HCT116 (cell line): ENCODE measurements at regions not wholly inside any gene's neighbourhood (a gene's known extent, or its start where the extent isn't known, plus 50 kb on each side); places are given as distances from the start of the nearest gene placed in this dataset.

ENCODE experiments used
- ATAC-seq: fragments of 200-7000 bp; cut with Tn5 transposase; 2 replicates; pipeline ENCODE4 v1.9.1; 2020; ENCODE audit warnings: mild to moderate bottlenecking, moderate library complexity
- BruUV-seq: library from RNA; stranded (reverse); fragments of 400-500 nt; replicated peaks from 2 replicates; lab custom pipeline; 2021; lab: Mats Ljungman, UMichigan
- CTCF ChIA-PET: fragments of 300-600 bp; sonication (Branson Sonifier 250); formaldehyde crosslinking; loops from one replicate; lab custom pipeline; 2021; ENCODE audit warnings: antibody characterized with exemption; lab: Charles Lee
- POLR2A ChIA-PET: fragments of 300-600, 350-600 bp; sonication (Branson Sonifier 250); formaldehyde crosslinking; loops from one replicate; lab custom pipeline; 2021; ENCODE audit warnings: antibody characterized with exemption; lab: Charles Lee
- RAD21 ChIA-PET, 2 experiments: fragments of 300-600 bp; sonication (Branson Sonifier 250); formaldehyde crosslinking; loops; one replicate each; lab custom pipeline; 2023; ENCODE audit warnings: low total read pairs in 2 of 2; ENCODE audit not compliant: uncharacterized antibody in 2 of 2, unreplicated experiment in 2 of 2, low non-redundant PET in 1 of 2; lab: Charles Lee
- DNase-seq: peaks from one replicate; pipeline ENCODE4 v3.0.0-alpha.2; 2010; ENCODE audit warnings: low read depth, low spot score
- H2AFZ ChIP-seq: fragments of 200-600 bp; shearing (Covaris generic), sonication (generic); 2 replicates; pipeline ENCODE4 v1.6.1; 2017; ENCODE audit warnings: low read depth, mixed run types, mixed read lengths, antibody characterized with exemption, low read length; ENCODE audit not compliant: poor library complexity, severe bottlenecking
- H3K27ac ChIP-seq: 2 replicates; pipeline ENCODE4 v1.5.1; 2012; ENCODE audit warnings: low read depth, low read length
- H3K27me3 ChIP-seq: fragments of 200-600 bp; sonication (generic); 2 replicates; pipeline ENCODE4 v1.6.1; 2016; ENCODE audit warnings: mixed run types, low read length, mixed read lengths; ENCODE audit not compliant: insufficient read depth
- H3K36me3 ChIP-seq, 2 experiments: fragments of 200-500 bp in 1 of 2; fragments of 200-600 bp in 1 of 2; sonication (Bioruptor generic) in 1 of 2; sonication (generic) in 1 of 2; 2 replicates each; pipeline versions ENCODE4 v1.5.1 to v1.6.1; 2014 to 2016; ENCODE audit warnings: low read length in 2 of 2, inconsistent platforms in 1 of 2, mixed read lengths in 1 of 2, mixed run types in 1 of 2; ENCODE audit not compliant: insufficient read depth in 2 of 2, control insufficient read depth in 1 of 2
- H3K4me1 ChIP-seq, 2 experiments: fragments of 200-600 bp in 1 of 2; sonication (generic) in 1 of 2; 2 replicates each; pipeline versions ENCODE4 v1.5.1 to v1.6.1; 2012 to 2017; ENCODE audit warnings: low read length in 2 of 2, inconsistent platforms in 1 of 2, mild to moderate bottlenecking in 1 of 2, mixed read lengths in 1 of 2, mixed run types in 1 of 2, moderate library complexity in 1 of 2; ENCODE audit not compliant: insufficient read depth in 2 of 2, control insufficient read depth in 1 of 2
- H3K4me2 ChIP-seq: fragments of 200-600 bp; sonication (generic); 2 replicates; pipeline ENCODE4 v1.6.1; 2017; ENCODE audit warnings: mixed run types, low read length, mixed read lengths
- H3K4me3 ChIP-seq, 2 experiments: fragments of 200-600 bp in 1 of 2; sonication (generic) in 1 of 2; replicated peaks in 1 of 2; 2 replicates each; pipeline ENCODE4 v1.5.1; 2011 to 2016; ENCODE audit warnings: low read length in 2 of 2, control low read depth in 1 of 2, low read depth in 1 of 2, mild to moderate bottlenecking in 1 of 2, mixed read lengths in 1 of 2, mixed run types in 1 of 2
- H3K79me2 ChIP-seq: fragments of 200-600 bp; sonication (generic); 2 replicates; pipeline ENCODE4 v1.6.1; 2017; ENCODE audit warnings: mild to moderate bottlenecking, mixed run types, low read length, moderate library complexity, mixed read lengths; ENCODE audit not compliant: insufficient read depth
- H3K9ac ChIP-seq: fragments of 200-600 bp; sonication (generic); 2 replicates; pipeline ENCODE4 v1.6.1; 2016; ENCODE audit warnings: low read length, mixed read lengths
- H3K9me2 ChIP-seq: fragments of 200-600 bp; sonication (generic), shearing (Covaris generic); 2 replicates; pipeline ENCODE4 v1.6.1; 2017; ENCODE audit warnings: mixed run types, mild to moderate bottlenecking, moderate library complexity; ENCODE audit not compliant: insufficient read depth
- H3K9me3 ChIP-seq, 2 experiments: fragments of 200-500 bp in 1 of 2; fragments of 200-600 bp in 1 of 2; sonication (Bioruptor generic) in 1 of 2; sonication (generic) in 1 of 2; 2 replicates each; pipeline ENCODE4 v1.6.1; 2014 to 2017; ENCODE audit warnings: low read length in 2 of 2, mixed read lengths in 2 of 2, inconsistent platforms in 1 of 2, low read depth in 1 of 2, mild to moderate bottlenecking in 1 of 2, mixed run types in 1 of 2, moderate library complexity in 1 of 2; ENCODE audit not compliant: control insufficient read depth in 1 of 2, insufficient read depth in 1 of 2
- H4K20me1 ChIP-seq: fragments of 200-600 bp; sonication (generic), shearing (Covaris generic); 2 replicates; pipeline ENCODE4 v1.6.1; 2017; ENCODE audit warnings: mixed run types, mild to moderate bottlenecking, moderate library complexity; ENCODE audit not compliant: insufficient read depth
- CEBPB ChIP-seq: IDR thresholded peaks from 2 replicates; pipeline ENCODE4 v1.6.1; 2012; ENCODE audit warnings: low read depth
- EGR1 ChIP-seq: IDR thresholded peaks from 2 replicates; pipeline ENCODE4 v1.6.1; 2012; ENCODE audit warnings: low read depth
- ELF1 ChIP-seq: IDR thresholded peaks from 2 replicates; pipeline ENCODE4 v1.6.1; 2012; ENCODE audit warnings: low read depth, borderline replicate concordance
- EZH2 ChIP-seq: fragments of 200-600 bp; sonication (generic); IDR thresholded peaks from 2 replicates; pipeline ENCODE4 v1.6.1; 2017; ENCODE audit warnings: antibody characterized with exemption, mixed run types
- FOSL1 ChIP-seq: IDR thresholded peaks from 2 replicates; pipeline ENCODE4 v1.6.1; 2012; ENCODE audit warnings: low read depth
- POLR2A ChIP-seq: IDR thresholded peaks from 2 replicates; pipeline ENCODE4 v1.7.0; 2011; ENCODE audit warnings: borderline replicate concordance; ENCODE audit not compliant: insufficient read depth, insufficient read length; ENCODE audit errors: extremely low read depth
- SRF ChIP-seq: IDR thresholded peaks from 2 replicates; pipeline ENCODE4 v1.6.1; 2012; ENCODE audit warnings: low read depth
- ZBTB33 ChIP-seq: IDR thresholded peaks from 2 replicates; pipeline ENCODE4 v1.6.1; 2011; ENCODE audit warnings: mild to moderate bottlenecking, low read length, moderate library complexity; ENCODE audit not compliant: insufficient replicate concordance; ENCODE audit errors: extremely low read depth
- intact Hi-C: fragments of 100-400 bp; cut with micrococcal nuclease; formaldehyde crosslinking; loops from 2 replicates; pipeline ENCODE4 v1.10.0; 2022
- TF ChIP-seq, protein P1 (sequence below), 3 experiments: fragments of 200-600 bp in 1 of 3; sonication (generic) in 1 of 3; IDR thresholded peaks in 2 of 3; conservative IDR thresholded peaks in 1 of 3; 2 replicates each; pipeline ENCODE4 v1.5.1; 2012 to 2017; ENCODE audit warnings: low read depth in 2 of 3, low read length in 2 of 3, antibody characterized with exemption in 1 of 3, borderline replicate concordance in 1 of 3, control low read depth in 1 of 3, mild to moderate bottlenecking in 1 of 3, mixed read lengths in 1 of 3, mixed run types in 1 of 3, moderate library complexity in 1 of 3; ENCODE audit not compliant: insufficient read depth in 1 of 3
- TF ChIP-seq, protein P2 (sequence below): IDR thresholded peaks from 2 replicates; pipeline ENCODE4 v1.6.1; 2012

DNA sequence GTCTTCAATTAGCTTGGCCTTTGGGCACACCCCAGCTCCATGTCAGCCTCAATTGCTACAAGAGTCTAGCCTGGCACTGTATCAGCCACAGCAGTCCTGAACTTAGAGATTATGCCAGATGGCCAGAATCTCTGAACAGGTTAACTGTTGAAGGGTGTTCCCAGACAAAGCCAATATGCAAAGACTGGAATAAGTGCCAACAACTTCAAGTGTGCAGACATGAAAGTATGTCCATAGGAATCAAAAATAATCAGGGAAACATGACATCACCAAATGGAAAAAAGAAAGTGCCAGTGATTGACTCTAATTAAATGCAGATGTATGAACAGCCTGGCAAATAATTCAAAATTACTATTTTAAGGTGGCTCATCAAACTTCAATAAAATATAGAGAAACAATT lies 98.5 kb upstream of the DOCK10 start:
- no peak overlapping the region for H3K9ac ChIP-seq
- no peaks in the 10 kb centered on the region for H3K9me2 ChIP-seq
- H3K4me1 ChIP-seq: no peaks in the 10 kb centered on the region
- H3K79me2 ChIP-seq: no peaks in the 10 kb centered on the region
- H3K36me3 ChIP-seq: no peaks in the 10 kb centered on the region
- ChIA-PET RAD21 (no interaction called here), CTCF (no interaction called here), POLR2A (no interaction called here)
- intact Hi-C loops: no loop called here
- no peaks in the 10 kb centered on the region for H3K9me3 ChIP-seq
- ATAC-seq: no peak
- no peak overlapping the region for H3K27ac ChIP-seq
- H3K4me2 ChIP-seq: no peak overlapping the region
- no peak for TF ChIP-seq POLR2A
- no peak for TF ChIP-seq ELF1
- TF ChIP-seq, protein P1, sequence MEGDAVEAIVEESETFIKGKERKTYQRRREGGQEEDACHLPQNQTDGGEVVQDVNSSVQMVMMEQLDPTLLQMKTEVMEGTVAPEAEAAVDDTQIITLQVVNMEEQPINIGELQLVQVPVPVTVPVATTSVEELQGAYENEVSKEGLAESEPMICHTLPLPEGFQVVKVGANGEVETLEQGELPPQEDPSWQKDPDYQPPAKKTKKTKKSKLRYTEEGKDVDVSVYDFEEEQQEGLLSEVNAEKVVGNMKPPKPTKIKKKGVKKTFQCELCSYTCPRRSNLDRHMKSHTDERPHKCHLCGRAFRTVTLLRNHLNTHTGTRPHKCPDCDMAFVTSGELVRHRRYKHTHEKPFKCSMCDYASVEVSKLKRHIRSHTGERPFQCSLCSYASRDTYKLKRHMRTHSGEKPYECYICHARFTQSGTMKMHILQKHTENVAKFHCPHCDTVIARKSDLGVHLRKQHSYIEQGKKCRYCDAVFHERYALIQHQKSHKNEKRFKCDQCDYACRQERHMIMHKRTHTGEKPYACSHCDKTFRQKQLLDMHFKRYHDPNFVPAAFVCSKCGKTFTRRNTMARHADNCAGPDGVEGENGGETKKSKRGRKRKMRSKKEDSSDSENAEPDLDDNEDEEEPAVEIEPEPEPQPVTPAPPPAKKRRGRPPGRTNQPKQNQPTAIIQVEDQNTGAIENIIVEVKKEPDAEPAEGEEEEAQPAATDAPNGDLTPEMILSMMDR (IDR thresholded peaks at IDR 0.05 in 2 of 3, conservative IDR thresholded peaks at IDR 0.05 in 1 of 3; ENCODE audit: borderline replicate concordance in 1 of 3, insufficient read depth in 1 of 3, low read depth in 2 of 3, low read length in 2 of 3): no peak
- no peak for TF ChIP-seq CEBPB
- TF ChIP-seq SRF: no peak
- TF ChIP-seq, protein P2, sequence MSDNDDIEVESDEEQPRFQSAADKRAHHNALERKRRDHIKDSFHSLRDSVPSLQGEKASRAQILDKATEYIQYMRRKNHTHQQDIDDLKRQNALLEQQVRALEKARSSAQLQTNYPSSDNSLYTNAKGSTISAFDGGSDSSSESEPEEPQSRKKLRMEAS: no peak
- no peak for TF ChIP-seq EGR1
- no peak for TF ChIP-seq FOSL1
- no peak for TF ChIP-seq ZBTB33
- TF ChIP-seq EZH2: no peak
- DNase-seq: no peak
- no TSS peak for BruUV-seq
- no peaks in the 10 kb centered on the region for H4K20me1 ChIP-seq
- no peaks in the 10 kb centered on the region for H3K27me3 ChIP-seq
- H3K4me3 ChIP-seq: no peak overlapping the region
- no peak overlapping the region for H2AFZ ChIP-seq
